ENCODE measurements at regions not wholly inside any gene's neighbourhood (a gene's known extent, or its start where the extent isn't known, plus 50 kb on each side); places are given as distances from the start of the nearest gene placed in this dataset.
"Not testable (repeated sequence)": the region's sequence is repeated elsewhere in the genome, so short reads cannot be mapped to it uniquely, and the experiment has no call there.

DNA sequence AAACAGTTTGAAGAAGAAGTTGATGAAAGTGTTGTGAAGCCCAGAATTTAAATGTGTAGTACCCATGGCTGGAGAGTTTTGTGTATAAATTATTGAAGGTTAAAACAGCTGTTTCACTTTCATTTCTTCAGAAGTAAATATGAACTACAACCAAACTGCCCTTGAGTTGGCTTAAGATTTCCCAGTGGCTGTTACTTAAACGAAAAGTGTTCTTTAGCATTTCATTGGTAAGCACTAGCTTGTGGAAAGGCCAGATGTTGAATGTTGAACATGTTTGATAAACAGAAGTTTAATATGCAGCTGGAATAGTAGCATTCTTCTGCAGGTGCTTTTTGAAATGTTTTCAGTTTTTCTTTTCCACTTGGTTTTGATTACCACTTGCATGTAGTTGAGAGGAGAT lies 83.2 kb upstream of the TNRC6B start:
- DNase-seq, result no peak
- peak overlapping the region in 1 of 3 donors; percentile 30 for H3K4me3 ChIP-seq (ENCODE audit: low read length in 3 of 3)
- TF ChIP-seq, protein P1, sequence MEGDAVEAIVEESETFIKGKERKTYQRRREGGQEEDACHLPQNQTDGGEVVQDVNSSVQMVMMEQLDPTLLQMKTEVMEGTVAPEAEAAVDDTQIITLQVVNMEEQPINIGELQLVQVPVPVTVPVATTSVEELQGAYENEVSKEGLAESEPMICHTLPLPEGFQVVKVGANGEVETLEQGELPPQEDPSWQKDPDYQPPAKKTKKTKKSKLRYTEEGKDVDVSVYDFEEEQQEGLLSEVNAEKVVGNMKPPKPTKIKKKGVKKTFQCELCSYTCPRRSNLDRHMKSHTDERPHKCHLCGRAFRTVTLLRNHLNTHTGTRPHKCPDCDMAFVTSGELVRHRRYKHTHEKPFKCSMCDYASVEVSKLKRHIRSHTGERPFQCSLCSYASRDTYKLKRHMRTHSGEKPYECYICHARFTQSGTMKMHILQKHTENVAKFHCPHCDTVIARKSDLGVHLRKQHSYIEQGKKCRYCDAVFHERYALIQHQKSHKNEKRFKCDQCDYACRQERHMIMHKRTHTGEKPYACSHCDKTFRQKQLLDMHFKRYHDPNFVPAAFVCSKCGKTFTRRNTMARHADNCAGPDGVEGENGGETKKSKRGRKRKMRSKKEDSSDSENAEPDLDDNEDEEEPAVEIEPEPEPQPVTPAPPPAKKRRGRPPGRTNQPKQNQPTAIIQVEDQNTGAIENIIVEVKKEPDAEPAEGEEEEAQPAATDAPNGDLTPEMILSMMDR (IDR thresholded peaks at IDR 0.05; ENCODE audit: borderline replicate concordance, extremely low read depth, insufficient read depth), result no peak
- H3K9ac ChIP-seq (ENCODE audit: low read length in 3 of 3), result no peak overlapping the region
- no peaks in the 10 kb centered on the region for H3K36me3 ChIP-seq (ENCODE audit: control insufficient read depth in 2 of 3, insufficient read depth in 3 of 3, low read length in 3 of 3)
- peak; percentile 87 for FAIRE-seq
- peaks cover 0 to 5% (median 2%) of the 10 kb centered on the region in 3 donors for H3K4me1 ChIP-seq (ENCODE audit: control insufficient read depth in 2 of 3, insufficient read depth in 2 of 3, low read depth in 1 of 3, low read length in 3 of 3)
- H3K9me3 ChIP-seq (ENCODE audit: control insufficient read depth in 2 of 3, insufficient read depth in 1 of 3, low read length in 3 of 3), result no peaks in the 10 kb centered on the region
- no peak overlapping the region for H3K27ac ChIP-seq (ENCODE audit: low read depth in 2 of 2, low read length in 2 of 2)
- intact Hi-C loops (cut with DNase I), result no loop called here
- no peaks in the 10 kb centered on the region for H3K27me3 ChIP-seq (ENCODE audit: control insufficient read depth, insufficient read depth, low read length)

DNA sequence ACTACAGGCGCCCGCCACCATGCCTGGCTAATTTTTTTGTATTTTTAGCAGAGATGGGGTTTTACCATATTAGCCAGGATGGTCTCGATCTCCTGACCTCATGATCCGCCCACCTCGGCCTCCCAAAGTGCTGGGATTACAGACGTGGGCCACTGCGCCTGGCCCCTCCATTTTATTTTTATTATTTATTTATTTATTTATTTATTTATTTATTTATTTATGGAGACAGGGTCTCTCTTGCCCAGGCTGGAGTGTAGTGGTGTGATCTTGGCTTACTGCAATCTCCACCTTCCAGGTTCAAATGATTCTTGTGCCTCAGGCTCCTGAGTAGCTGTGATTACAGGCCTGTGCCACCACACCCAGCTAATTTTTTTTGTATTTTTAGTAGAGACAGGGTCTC lies 77.8 kb upstream of the TNRC6B start:
- H3K4me1 ChIP-seq (ENCODE audit: control insufficient read depth in 2 of 3, insufficient read depth in 2 of 3, low read depth in 1 of 3, low read length in 3 of 3); H3K27ac ChIP-seq (ENCODE audit: low read depth in 2 of 2, low read length in 2 of 2); FAIRE-seq; H3K27me3 ChIP-seq (ENCODE audit: control insufficient read depth, insufficient read depth, low read length); intact Hi-C loops (cut with DNase I); DNase-seq; H3K9me3 ChIP-seq (ENCODE audit: control insufficient read depth in 2 of 3, insufficient read depth in 1 of 3, low read length in 3 of 3); H3K4me3 ChIP-seq (ENCODE audit: low read length in 3 of 3); H3K36me3 ChIP-seq (ENCODE audit: control insufficient read depth in 2 of 3, insufficient read depth in 3 of 3, low read length in 3 of 3); H3K9ac ChIP-seq (ENCODE audit: low read length in 3 of 3): not testable (repeated sequence)

DNA sequence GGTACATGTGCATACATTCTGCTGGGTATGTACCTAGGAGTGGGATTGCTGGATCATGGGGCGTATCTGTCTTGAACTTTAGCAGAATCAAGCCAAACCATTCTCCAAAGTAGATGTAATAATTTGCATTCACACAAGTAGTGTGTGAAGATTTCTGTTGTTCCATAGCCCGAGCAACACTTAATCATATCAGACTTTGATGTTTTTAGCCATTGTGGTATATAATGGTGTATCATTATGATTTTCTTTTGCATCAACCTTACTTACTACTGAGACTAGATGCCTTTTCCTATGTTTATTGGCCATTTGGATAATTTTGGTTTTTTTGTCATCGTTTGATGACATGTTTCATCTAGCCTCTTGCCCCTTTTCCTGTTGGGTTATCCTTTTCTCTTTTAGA lies 72.0 kb upstream of the TNRC6B start:
- no peaks in the 10 kb centered on the region for H3K36me3 ChIP-seq (ENCODE audit: control insufficient read depth in 2 of 3, insufficient read depth in 3 of 3, low read length in 3 of 3)
- intact Hi-C loops (cut with DNase I), result no loop called here
- DNase-seq (no peak), FAIRE-seq (no peak)
- H3K27ac ChIP-seq (ENCODE audit: low read depth in 2 of 2, low read length in 2 of 2), result no peak overlapping the region
- peaks cover 0 to 11% (median 9%) of the 10 kb centered on the region in 3 donors for H3K4me1 ChIP-seq (ENCODE audit: control insufficient read depth in 2 of 3, insufficient read depth in 2 of 3, low read depth in 1 of 3, low read length in 3 of 3)
- TF ChIP-seq, protein P1 (IDR thresholded peaks at IDR 0.05; ENCODE audit: borderline replicate concordance, extremely low read depth, insufficient read depth), result no peak
- no peaks in the 10 kb centered on the region for H3K9me3 ChIP-seq (ENCODE audit: control insufficient read depth in 2 of 3, insufficient read depth in 1 of 3, low read length in 3 of 3)
- no peaks in the 10 kb centered on the region for H3K27me3 ChIP-seq (ENCODE audit: control insufficient read depth, insufficient read depth, low read length)
- no peak overlapping the region for H3K4me3 ChIP-seq (ENCODE audit: low read length in 3 of 3)
- H3K9ac ChIP-seq (ENCODE audit: low read length in 3 of 3), result no peak overlapping the region

DNA sequence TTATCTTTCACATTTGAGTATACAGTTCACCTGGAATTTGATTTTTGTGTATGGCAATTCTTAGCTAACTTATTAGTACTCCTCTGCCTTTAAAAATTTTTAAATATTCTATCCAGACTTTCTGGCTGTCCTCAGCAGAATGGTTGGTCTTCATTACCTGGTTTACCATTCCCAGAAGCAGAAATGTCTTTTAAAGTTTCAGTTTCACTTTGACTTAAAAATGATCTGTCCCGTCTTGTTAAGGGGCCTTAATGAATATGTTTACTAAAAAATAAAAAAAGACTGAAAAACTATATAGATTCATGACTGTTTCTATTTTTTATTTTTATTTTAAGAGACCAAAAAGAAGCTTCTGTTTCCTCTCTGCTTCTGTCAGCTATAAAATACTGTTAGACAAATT lies 70.5 kb upstream of the TNRC6B start:
- DNase-seq (no peak), FAIRE-seq (peak; percentile 39)
- TF ChIP-seq, protein P1 (IDR thresholded peaks at IDR 0.05; ENCODE audit: borderline replicate concordance, extremely low read depth, insufficient read depth), result no peak
- H3K9me3 ChIP-seq (ENCODE audit: control insufficient read depth in 2 of 3, insufficient read depth in 1 of 3, low read length in 3 of 3), result no peaks in the 10 kb centered on the region
- no peak overlapping the region for H3K9ac ChIP-seq (ENCODE audit: low read length in 3 of 3)
- no peak overlapping the region for H3K27ac ChIP-seq (ENCODE audit: low read depth in 2 of 2, low read length in 2 of 2)
- intact Hi-C loops (cut with DNase I), result no loop called here
- no peaks in the 10 kb centered on the region for H3K36me3 ChIP-seq (ENCODE audit: control insufficient read depth in 2 of 3, insufficient read depth in 3 of 3, low read length in 3 of 3)
- no peaks in the 10 kb centered on the region for H3K27me3 ChIP-seq (ENCODE audit: control insufficient read depth, insufficient read depth, low read length)
- H3K4me1 ChIP-seq (ENCODE audit: control insufficient read depth in 2 of 3, insufficient read depth in 2 of 3, low read depth in 1 of 3, low read length in 3 of 3), result peaks cover 0 to 15% (median 9%) of the 10 kb centered on the region in 3 donors
- H3K4me3 ChIP-seq (ENCODE audit: low read length in 3 of 3), result peak overlapping the region in 1 of 3 donors; percentile 45
